ENCODE measurements at regions not wholly inside any gene's neighbourhood (a gene's known extent, or its start where the extent isn't known, plus 50 kb on each side); places are given as distances from the start of the nearest gene placed in this dataset.
A peak's percentile ranks its signal among the peaks of the same experiment; 100 is the strongest.
"Not testable (repeated sequence)": the region's sequence is repeated elsewhere in the genome, so short reads cannot be mapped to it uniquely, and the experiment has no call there.

DNA sequence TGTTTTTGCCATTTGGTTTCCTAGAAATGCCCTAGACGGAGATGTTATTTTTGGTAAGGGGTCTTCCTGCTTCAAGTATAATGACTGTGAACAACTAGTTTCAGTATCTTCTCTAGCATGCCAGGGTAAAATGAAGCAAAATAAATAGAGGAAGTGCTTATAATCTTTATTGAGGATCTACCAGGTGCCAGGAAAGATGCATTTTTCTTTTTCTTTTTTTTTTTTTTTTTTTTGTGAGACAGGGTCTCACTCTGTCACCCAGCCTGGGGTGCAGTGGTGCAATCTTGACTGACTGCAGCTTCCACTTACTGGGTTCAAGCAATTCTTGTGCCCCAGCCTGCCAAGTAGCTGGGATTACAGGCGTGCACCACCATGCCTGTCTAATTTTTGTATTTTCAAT lies 146.6 kb upstream of the GRK3 start:
- DNase-seq (ENCODE audit: low read depth), result not testable (repeated sequence)

DNA sequence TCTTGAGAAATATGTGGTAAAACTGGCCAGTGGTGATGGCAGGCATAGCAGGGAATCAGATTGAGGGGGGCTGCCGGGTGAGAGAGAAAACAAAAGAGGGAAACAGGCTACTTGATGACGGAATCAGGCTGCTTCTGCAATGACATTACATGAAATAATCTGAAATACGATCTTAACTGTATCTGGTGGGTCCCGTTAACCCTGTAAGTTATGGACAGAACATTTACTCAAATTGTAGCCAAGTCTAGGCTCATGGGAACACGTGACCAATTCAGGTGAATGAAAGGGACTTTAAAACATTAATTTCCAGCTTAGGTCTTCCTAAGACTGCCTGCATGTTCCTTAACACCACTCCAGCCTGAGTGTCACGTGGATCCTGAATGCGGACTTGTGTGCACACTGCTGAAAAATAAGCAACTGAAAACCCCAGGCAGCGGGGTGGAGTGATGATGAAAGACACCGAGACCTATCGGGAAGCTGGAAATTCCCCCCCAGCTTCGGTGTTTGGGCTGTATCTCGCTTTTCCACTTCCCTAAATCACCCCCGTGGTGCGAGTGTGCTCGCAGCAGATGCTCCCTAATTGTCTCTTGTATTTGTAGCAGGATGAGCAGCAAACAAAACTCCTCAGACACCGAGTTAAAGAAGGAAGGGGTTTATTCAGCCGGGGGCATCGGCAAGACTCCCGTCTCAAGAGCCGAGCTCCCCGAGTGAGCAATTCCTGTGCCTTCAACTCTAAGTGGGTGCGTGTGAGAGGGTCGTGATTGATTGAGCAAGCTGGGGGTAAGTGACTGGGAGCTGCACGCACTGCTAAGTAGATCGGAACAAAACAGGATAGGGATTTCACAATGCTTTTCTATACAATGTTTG lies 145.0 kb upstream of the GRK3 start:
- DNase-seq (ENCODE audit: low read depth), result no peak

DNA sequence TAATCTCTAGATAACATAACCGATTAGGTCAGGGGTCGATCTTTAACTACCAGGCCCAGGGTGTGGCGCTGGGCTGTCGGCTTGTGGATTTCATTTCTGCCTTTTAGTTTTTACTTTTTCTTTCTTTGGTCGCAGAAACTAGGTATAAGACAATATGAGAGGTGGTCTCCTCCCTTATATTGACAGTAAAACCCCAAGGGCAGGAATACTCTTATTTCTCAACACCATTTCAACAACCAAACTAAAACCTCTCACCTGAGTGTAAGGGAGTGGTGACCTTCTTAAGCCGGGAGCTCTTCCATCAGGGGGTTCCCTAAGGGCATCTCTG lies 144.4 kb upstream of the GRK3 start:
- DNase-seq (ENCODE audit: low read depth), result not testable (repeated sequence)

DNA sequence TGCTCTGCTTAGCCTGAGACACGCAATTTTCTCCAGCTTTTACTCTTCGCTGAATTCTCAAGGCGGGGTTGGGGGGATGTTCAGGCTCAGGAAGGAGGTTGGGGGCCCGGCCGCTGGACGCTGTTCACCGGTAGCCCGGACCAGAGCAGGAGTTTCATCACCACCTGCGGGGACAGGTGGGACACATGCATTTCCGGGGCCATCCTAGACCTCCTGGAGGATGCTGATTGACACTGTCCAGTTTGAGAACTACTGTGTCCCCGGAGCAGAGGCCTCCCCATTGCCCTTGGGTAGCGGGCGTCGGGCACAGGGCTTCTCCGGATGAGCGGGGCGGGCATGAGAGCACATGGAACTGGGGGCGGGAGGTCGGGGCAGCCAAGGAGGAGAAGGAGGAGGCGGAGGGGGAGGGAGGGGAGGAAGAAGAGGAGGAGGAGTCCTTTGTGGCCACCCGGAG lies 144.0 kb upstream of the GRK3 start:
- DNase-seq (ENCODE audit: low read depth), result no peak

DNA sequence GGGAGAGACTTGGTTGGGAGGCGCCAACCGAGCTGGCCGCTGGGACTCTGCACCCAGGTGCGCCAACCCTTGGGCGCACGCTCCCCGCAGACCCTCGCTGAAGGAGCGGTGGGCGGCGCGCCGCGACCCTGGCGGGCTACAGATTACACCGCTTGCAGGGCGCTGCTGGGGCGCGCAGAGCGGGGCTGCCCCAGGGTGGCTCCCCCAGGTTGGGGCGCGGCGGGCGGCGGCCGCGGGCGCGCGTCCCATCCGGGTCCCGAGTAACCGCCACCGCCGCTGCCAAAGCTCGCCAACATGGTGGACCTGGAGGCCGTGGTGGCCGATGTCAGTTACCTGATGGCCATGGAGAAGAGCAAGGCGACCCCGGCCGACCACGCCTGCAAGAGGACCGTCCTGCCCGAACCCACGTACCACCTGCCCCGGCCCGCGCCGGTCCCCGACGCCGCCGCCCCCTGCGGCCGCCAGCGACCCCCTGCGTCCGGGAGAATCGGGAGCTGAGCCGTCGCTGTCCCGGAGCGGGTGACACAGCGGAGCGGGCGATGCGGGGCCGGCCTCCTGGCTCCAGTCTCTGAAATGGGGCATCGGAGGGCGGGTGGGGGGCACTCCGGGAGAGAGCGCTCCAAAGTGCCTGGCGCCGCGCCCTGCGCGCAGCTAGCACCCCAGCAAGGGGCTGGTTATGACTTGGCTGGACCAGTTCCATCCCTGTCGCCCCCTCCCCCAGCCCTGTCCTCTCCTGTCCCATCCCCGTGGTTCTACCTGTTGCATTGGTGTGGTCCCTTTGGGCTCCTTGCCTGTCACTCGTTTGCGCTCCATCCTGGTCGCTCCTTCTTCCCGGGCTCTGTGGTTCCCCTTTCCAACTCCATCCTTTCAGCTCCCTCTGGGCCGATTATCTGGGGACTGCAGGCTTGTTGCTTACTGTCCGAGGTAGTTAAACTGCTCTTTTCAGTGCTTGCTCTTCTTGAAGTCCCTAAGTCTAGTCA lies 143.3 kb upstream of the GRK3 start:
- DNase-seq (ENCODE audit: low read depth), result no peak

DNA sequence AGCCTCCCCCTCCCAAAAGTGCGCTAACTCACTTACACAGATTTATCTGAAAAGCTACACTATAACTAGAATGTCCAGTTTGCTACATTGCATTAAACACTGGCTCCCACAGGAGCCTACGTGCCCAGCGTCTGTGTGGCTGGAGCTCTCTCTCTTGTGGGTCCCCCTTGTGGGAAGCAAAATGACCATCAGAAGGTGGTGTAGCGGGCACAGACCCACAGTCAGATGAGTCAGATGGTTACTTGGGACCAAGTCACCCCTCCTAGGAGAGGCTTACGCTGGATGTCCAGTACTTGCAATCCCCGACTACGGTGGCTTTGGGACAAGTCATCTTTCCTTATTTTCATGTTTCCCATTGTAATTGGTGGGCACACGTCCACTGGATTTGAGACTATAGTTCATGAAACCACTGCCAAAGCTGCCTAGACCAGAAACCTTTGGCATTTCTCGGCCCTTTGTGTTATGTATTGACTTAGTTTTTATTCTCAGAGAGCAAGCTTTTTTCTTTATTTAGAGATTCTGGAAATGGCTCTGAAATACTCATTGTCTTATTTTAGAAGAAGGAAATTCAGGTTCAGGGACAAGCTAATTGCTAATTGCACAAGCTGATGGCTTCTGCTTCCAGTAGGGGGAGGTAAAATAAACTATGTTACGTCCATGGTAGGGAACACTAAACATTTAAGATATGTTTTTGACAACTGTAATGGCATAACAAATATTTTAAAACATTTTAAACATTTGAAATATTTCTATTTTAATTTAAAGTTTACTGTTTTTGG lies 137.8 kb upstream of the GRK3 start:
- not testable (repeated sequence) for DNase-seq (ENCODE audit: low read depth)

DNA sequence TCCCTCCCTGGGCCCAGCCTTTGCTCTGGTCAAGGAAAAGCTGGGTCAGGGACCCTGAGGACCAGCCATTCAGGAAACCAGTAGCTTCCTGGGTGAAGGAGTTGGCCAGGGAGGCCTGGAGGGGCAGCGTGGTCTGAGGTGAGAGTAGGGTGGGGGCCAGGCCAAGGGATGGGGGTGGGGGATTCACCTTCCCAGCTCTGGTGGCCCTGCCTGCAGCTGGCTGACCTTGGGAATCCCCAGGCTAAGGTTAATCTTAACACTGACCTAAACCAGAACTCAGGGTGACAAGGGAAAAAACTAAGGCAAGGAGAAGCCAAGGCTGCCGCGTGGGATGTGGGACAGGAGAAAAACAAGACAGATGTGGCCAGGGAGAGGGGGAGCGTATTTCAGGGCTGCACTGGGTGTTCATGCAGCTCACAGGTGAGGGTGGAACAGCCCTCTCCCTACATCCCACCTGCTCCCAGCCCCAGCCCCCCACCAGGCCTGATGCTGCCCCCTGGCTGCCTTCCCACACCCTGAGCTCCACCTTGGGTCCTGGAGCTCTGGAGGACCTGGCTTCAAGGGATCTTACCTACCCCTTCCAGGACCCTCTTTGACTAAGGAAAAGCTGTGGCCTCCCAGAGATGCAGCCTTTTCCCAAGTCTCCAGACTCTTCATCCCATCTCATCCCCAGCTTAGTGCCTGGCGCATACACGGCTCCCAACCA lies 132.7 kb upstream of the GRK3 start:
- DNase-seq (ENCODE audit: low read depth), result not testable (repeated sequence)

DNA sequence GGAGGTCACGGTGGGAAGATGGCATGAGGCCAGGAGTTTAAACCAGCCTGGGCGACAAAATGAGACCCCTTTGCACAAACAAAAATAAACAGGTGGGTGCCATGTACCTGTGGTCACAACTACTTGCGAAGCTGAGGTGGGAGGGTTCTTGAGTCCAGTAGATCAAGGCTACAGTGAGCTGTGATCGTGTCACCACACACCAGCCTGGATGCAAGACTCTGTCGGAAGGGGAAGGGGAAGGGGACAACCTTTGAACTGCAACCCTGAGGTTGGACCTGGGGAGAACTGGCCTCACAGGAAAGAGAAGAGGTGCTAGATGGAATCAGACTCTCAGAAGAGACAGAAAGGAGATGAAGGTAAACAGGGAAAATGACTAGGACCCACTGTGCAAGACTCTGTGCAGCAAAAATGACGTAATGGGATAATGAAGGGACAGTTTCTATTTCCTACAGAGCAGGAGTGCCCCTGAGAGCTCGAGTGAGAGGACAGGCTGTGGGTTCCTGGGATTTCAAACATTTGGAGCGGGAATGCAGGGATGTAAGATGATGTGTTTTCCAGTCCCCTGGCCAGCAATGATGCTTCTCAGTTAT lies 131.0 kb upstream of the GRK3 start:
- not testable (repeated sequence) for DNase-seq (ENCODE audit: low read depth)

DNA sequence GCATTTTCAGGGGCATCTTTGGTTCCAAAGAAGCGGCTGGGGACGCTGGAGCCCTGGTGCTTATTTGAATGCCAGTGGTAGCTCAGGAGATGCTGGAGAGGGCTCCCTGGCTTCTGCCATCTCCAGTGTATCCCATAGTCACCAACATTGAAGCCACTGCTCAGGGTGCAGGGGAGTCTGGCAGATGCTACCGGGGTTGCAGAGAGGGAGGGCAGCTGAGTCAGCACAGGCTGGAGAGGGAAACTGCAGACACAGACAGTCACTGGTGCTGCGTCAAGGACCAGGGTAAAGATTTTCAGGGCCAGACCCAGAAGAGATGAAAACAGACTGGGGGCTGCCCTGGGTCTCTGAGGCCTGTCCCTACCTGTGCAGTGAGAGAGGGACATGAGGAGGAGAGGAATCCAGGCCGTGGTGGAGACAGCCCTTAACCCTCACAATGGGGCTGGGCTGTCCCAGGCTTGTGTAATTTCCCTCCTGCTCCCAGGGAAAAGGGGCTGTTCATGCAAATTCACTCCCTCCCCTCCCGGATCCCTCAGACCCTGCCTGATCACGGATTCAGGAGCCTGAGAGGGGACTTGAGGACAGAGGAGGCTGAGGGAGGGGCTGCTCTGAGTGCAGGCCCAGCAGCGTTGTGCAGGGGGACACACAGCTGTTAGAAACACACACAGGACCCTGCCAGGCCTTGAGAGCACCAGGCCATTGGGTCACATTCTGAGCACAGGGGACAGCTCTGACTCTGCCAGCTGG lies 126.9 kb upstream of the GRK3 start:
- no peak for DNase-seq (ENCODE audit: low read depth)

DNA sequence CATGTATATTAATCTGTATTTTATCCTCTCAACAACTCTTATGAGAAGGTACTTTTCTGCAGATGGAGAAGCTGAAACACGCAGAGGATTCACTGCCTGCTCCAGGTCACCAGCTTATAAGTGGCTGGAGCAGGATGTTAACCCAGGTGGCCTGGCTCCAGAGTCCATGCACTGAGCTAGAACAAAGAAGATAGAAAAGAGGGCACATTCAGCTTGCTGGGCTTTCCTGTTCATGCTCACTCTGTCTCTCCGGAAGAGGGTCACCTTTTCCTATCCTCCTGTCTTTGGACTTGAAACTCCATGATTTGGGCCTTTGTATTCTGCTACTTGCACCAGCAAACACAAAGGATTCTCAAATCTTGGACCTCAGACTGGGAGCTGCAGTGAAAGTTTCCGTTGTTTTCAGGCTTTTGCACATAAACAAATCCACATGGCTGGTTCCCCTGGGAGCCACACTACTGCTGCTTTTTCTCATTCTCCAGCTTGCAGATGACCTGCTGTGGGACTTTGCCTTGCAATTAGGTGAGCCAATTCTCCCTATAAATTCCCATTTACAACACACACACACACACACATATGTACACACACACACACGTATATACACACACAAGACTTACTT lies 117.3 kb upstream of the GRK3 start:
- DNase-seq (ENCODE audit: low read depth), result no peak

DNA sequence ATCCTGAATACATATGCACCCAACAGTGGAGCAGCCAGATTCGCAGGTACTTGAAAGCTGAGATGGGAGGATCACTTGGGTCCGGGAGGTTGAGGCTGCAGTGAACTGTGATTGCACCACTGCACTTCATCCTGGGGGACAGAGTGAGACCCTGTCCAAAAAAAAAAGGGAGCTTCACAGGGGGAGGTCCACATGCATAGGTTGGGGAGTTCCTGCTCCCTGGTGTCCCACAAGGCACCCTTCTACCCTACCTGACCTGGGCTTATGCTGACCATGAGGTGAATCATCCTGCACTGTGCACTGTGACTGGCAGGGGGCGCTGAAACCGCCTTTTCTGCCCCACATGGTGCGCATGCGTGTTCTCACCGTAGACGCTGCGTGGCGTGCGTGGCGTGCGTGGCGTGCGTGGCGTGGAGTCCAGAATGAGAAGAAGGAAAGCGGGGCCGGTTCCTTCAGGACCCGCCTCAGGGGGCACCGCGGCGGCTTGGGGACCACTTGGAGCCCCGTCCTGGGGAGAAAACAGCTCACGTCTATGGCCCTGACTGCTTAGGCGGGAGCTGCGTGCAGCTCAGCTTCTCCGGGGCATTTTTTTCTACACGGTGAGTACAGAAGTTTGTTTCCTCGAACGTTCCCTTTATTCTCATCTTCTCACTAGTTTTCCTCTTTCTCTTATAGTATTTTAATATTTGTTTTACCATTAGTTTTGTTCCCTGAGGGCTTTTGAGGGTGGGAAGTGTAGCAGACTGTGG lies 116.6 kb upstream of the GRK3 start:
- peak; percentile 85 for DNase-seq (ENCODE audit: low read depth)

DNA sequence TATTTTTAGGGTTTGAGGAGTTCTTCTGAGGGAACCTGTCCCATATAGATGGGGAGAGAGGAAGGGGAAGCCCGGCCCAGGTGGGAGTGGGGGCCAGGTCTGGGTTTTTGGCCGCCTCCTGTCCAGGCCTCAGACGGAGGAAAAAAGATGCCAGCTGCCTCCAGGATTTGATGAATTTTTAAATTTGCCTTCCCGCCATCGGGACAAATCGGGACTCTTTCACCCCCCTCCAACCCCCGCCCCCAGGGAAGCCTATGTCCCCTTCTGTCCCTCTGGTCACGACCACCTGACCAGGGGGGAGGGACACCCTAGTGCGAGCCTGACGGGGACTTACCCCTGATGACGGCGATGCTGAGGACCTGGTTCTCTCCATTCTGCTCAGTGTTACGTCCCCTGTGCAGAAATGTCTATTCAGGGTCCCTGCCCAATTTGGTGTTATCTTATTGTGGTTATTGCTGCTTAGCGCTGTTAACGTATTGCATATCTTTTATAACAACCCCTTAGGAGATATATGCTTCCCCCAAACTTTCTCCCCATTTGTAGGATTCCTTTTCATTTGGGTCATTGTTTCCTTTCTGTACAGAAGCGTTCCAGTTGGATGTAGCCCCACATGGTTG lies 115.9 kb upstream of the GRK3 start:
- no peak for DNase-seq (ENCODE audit: low read depth)

DNA sequence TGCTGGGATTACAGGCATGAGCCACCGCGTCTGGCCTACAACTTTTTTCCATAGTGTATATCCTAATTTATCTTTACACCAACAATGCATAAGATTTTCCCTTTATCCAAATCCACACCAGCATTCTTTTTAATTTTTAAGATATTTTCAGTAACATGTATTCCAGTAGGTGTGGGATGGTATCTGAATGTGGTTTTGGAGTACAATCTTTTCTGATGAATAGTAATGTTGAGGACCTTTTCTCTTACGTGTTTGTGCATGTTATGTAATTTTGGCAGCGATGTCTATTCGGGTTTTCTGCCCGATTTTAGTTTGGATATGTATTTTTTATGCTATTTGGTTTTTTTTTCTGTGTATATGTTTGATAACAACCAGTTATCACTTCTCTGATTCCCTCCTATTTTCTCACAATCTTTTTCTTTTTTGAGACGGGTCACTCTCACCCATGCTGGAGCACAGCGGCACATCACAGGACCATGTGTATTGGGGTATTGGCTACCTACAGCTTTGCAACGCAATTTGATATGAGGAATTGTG lies 114.6 kb upstream of the GRK3 start:
- no peak for DNase-seq (ENCODE audit: low read depth)

DNA sequence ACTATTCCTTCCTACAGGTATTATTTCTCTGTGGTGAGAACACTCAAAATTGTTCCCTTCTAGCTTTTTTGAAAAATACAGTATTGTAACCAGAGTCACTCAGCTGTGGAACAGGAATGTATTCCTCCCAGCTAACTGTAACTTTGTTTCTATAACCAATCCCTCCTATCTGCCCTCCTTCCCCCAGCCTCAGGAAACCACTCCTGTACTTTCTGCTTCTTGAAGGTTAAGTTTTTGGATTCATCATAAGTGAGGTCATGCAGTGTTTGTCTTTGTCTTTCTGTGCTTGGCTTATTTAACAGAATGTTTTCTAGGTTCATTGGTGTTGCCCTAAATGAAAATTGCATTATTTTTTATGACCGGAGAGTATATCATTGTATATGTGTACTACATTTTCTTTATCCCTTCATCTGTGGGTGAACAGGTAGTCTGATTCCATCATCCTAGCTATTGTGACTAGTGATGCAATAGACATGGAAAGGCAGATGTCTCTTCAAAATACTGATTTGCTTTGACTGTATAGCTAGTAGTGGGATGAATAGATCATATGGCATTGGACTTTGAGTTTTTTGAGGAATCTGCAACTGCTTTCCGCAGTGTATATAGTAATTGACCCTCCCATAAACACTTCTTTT lies 112.9 kb upstream of the GRK3 start:
- DNase-seq (ENCODE audit: low read depth), result no peak

DNA sequence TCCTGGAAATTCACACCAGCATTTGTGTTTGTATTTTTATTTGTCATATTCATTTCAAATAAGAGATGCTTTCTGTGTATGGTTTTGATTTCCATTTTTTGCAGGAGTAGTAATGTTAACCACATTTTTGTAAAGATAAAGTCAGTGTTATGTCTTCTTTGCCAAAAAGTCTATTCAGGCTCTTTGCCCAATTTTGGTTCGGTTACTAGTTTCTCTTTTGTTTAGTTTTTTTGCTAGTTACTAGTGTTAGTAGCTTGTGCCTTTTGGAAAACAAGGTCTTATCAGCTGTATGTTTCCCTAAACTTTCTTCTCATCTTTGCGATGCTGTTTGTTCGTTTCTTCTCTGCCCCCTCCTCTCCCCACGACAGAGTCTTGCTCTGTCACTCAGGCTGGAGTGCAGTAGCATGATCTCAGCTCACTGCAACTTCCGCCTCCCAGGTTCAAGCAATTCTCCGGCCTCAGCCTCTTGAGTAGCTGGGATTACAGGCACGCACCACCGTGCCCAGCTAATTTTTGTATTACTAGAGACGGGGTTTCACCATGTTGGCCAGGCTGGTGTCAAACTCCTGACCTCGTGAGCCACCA lies 112.3 kb upstream of the GRK3 start:
- no peak for DNase-seq (ENCODE audit: low read depth)

DNA sequence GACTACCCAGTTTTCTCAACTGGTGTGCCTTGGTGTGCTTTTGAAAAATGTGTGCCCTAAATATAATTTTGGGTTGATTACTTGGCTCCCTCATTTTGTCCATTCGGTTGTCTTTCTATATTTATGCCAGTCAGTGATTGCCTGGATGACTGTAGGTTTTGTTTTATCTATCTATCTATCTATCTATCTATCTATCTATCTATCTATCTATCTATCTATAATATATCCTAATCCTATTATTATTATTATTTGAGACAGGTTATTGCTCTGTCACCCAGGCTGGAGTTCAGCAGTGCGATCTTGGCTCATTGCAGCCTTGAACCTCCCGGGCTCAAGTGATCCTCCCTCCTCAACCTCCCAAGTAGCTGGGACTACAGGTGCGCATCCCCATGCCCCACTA lies 111.4 kb upstream of the GRK3 start:
- no peak for DNase-seq (ENCODE audit: low read depth)

DNA sequence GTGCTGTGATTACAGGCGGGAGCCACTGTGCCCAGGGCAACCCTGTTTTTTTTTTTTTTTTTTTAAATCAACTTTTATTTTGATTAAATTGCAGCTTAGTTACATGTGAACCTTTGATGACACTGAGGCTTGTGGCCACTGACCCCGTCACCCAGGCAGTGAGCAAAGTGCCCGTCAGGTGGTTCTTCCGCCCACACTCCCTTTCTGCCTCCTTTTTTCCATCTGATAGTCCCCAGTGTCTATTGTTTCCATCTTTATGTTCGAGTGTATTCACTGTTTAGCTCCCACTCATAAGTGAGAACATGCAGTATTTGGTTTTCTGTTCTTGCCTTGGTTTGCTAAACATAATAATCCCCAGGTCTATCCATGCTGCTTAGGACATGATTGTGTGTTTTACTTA lies 110.9 kb upstream of the GRK3 start:
- peak; percentile 19 for DNase-seq (ENCODE audit: low read depth)

All from stimulated activated CD4-positive, alpha-beta T cell treated with anti-CD3 and anti-CD28 coated beads, Interleukin-2, amount 100 ng/mL, for 4 hours (primary cell).